ENCODE measurements at regions not wholly inside any gene's neighbourhood (a gene's known extent, or its start where the extent isn't known, plus 50 kb on each side); places are given as distances from the start of the nearest gene placed in this dataset.

- DNase-seq (ENCODE audit: low read depth): no peak
- TF ChIP-seq CTCF (IDR thresholded peaks at IDR 0.05; ENCODE audit: insufficient read depth, low read depth, low read length): no peak
- H3K4me3 ChIP-seq (ENCODE audit: low read depth, low read length): no peak overlapping the region
Observed at GRCh38 chr1:24999906-25000305, 69.8 kb upstream of the RUNX3 start.

GRCh38 chr1:24999426-24999825 is 69.3 kb upstream of the RUNX3 start:
- no peak for TF ChIP-seq CTCF (IDR thresholded peaks at IDR 0.05; ENCODE audit: insufficient read depth, low read depth, low read length)
- H3K4me3 ChIP-seq (ENCODE audit: low read depth, low read length): no peak overlapping the region
- no peak for DNase-seq (ENCODE audit: low read depth)

GRCh38 chr1:24998563-24999245 is 68.6 kb upstream of the RUNX3 start:
- no peak overlapping the region for H3K4me3 ChIP-seq (ENCODE audit: low read depth, low read length)
- DNase-seq (ENCODE audit: low read depth): no peak
- no peak for TF ChIP-seq CTCF (IDR thresholded peaks at IDR 0.05; ENCODE audit: insufficient read depth, low read depth, low read length)

GRCh38 chr1:24996983-24997893 is 67.2 kb upstream of the RUNX3 start:
- no peak for TF ChIP-seq CTCF (IDR thresholded peaks at IDR 0.05; ENCODE audit: insufficient read depth, low read depth, low read length)
- H3K4me3 ChIP-seq (ENCODE audit: low read depth, low read length): no peak overlapping the region
- DNase-seq (ENCODE audit: low read depth): no peak

GRCh38 chr1:24996456-24996855 is 66.4 kb upstream of the RUNX3 start:
- TF ChIP-seq CTCF (IDR thresholded peaks at IDR 0.05; ENCODE audit: insufficient read depth, low read depth, low read length): no peak
- no peak overlapping the region for H3K4me3 ChIP-seq (ENCODE audit: low read depth, low read length)
- no peak for DNase-seq (ENCODE audit: low read depth)

- DNase-seq (ENCODE audit: low read depth): no peak
- no peak for TF ChIP-seq CTCF (IDR thresholded peaks at IDR 0.05; ENCODE audit: insufficient read depth, low read depth, low read length)
- no peak overlapping the region for H3K4me3 ChIP-seq (ENCODE audit: low read depth, low read length)
Observed at GRCh38 chr1:24995661-24996060, 65.6 kb upstream of the RUNX3 start.

Data from fibroblast of villous mesenchyme (primary cell).